SK-N-SH (cell line): ENCODE measurements at regions not wholly inside any gene's neighbourhood (a gene's known extent, or its start where the extent isn't known, plus 50 kb on each side); places are given as distances from the start of the nearest gene placed in this dataset.

Source experiments
- CTCF ChIA-PET: fragments of 300-600, 350-600 bp; formaldehyde crosslinking; extraction: SDS; loops from one replicate; lab custom pipeline; 2021; lab: Yijun Ruan, JAX
- POLR2A ChIA-PET: fragments of 350-600 bp; sonication (Branson Sonifier 250); formaldehyde crosslinking; extraction: SDS; loops from one replicate; lab custom pipeline; 2020; ENCODE audit warnings: antibody characterized with exemption, inconsistent platforms; lab: Yijun Ruan, JAX
- DNase-seq: peaks from one replicate; pipeline ENCODE4 v3.0.0; 2012
- H2AFZ ChIP-seq: fragments of 200-600 bp; sonication (generic); 2 replicates; pipeline ENCODE4 v1.8.1; 2016; ENCODE audit warnings: antibody characterized with exemption, mild to moderate bottlenecking, low read depth
- H3F3A ChIP-seq: fragments of 200-600 bp; sonication (generic); replicated peaks from 2 replicates; pipeline ENCODE3; 2016; ENCODE audit warnings: antibody characterized with exemption, mild to moderate bottlenecking; ENCODE audit not compliant: insufficient read depth
- H3K27ac ChIP-seq, 2 experiments: fragments of 200-500 bp in 1 of 2; fragments of 200-600 bp in 1 of 2; sonication (Bioruptor generic) in 1 of 2; sonication (generic), shearing (Covaris generic) in 1 of 2; 2 replicates each; pipeline versions ENCODE4 v1.5.1 to v1.6.1; 2014 to 2016; ENCODE audit warnings: low read depth in 2 of 2, inconsistent platforms in 1 of 2, low read length in 1 of 2, mild to moderate bottlenecking in 1 of 2, mixed read lengths in 1 of 2
- H3K27me3 ChIP-seq: fragments of 200-600 bp; sonication (generic), shearing (Covaris generic); 2 replicates; pipeline ENCODE4 v1.6.1; 2016; ENCODE audit warnings: mixed run types; ENCODE audit not compliant: insufficient read depth
- H3K36me3 ChIP-seq, 2 experiments: fragments of 200-500 bp in 1 of 2; fragments of 200-600 bp in 1 of 2; sonication (Bioruptor generic) in 1 of 2; sonication (generic) in 1 of 2; replicated peaks in 1 of 2; 2 replicates each; pipeline versions ENCODE3 to v1.5.1; 2014 to 2016; ENCODE audit warnings: low read length in 1 of 2, mild to moderate bottlenecking in 1 of 2; ENCODE audit not compliant: insufficient read depth in 2 of 2, control insufficient read depth in 1 of 2
- H3K4me1 ChIP-seq, 2 experiments: fragments of 200-500 bp in 1 of 2; fragments of 200-600 bp in 1 of 2; sonication (Bioruptor generic) in 1 of 2; sonication (generic), shearing (Covaris generic) in 1 of 2; 2 replicates each; pipeline versions ENCODE4 v1.5.1 to v1.6.1; 2014 to 2016; ENCODE audit warnings: low read depth in 1 of 2, low read length in 1 of 2, mixed run types in 1 of 2; ENCODE audit not compliant: insufficient read depth in 2 of 2, control insufficient read depth in 1 of 2
- H3K4me2 ChIP-seq: fragments of 200-600 bp; sonication (generic), shearing (Covaris generic); 2 replicates; pipeline ENCODE4 v1.6.1; 2017; ENCODE audit warnings: mixed run types
- H3K4me3 ChIP-seq, 2 experiments: fragments of 200-500 bp in 1 of 2; fragments of 200-600 bp in 1 of 2; sonication (Bioruptor generic) in 1 of 2; sonication (generic), shearing (Covaris generic) in 1 of 2; 2 replicates each; pipeline versions ENCODE4 v1.5.1 to v1.8.1; 2014 to 2016; ENCODE audit warnings: low read depth in 2 of 2, inconsistent platforms in 1 of 2, low read length in 1 of 2, mild to moderate bottlenecking in 1 of 2, mixed read lengths in 1 of 2, moderate library complexity in 1 of 2
- H3K79me2 ChIP-seq: fragments of 200-600 bp; sonication (generic); 2 replicates; pipeline ENCODE4 v1.8.1; 2017; ENCODE audit warnings: mild to moderate bottlenecking; ENCODE audit not compliant: insufficient read depth
- H3K9ac ChIP-seq: fragments of 200-600 bp; sonication (generic); 2 replicates; pipeline ENCODE4 v1.6.1; 2017; ENCODE audit warnings: mixed run types
- H3K9me2 ChIP-seq: fragments of 200-600 bp; sonication (generic); 2 replicates; pipeline ENCODE4 v1.6.1; 2017; ENCODE audit warnings: mixed run types
- H3K9me3 ChIP-seq: fragments of 200-600 bp; sonication (generic); 2 replicates; pipeline ENCODE4 v1.6.1; 2017; ENCODE audit warnings: mixed run types, mild to moderate bottlenecking, moderate library complexity
- H4K20me1 ChIP-seq: fragments of 200-600 bp; sonication (generic); 2 replicates; pipeline ENCODE4 v1.6.1; 2017; ENCODE audit warnings: mild to moderate bottlenecking, mixed run types; ENCODE audit not compliant: insufficient read depth
- CHD2 ChIP-seq: fragments of 150-350 bp; IDR thresholded peaks from 2 replicates; pipeline ENCODE4 v1.6.1; 2018; ENCODE audit warnings: low read length; ENCODE audit not compliant: partially characterized antibody
- CTCF ChIP-seq: fragments of 200-600 bp; sonication (generic); IDR thresholded peaks from 2 replicates; pipeline ENCODE4 v1.6.1; 2017; ENCODE audit warnings: antibody characterized with exemption, mild to moderate bottlenecking, moderate library complexity
- ELF1 ChIP-seq: IDR thresholded peaks from 2 replicates; pipeline ENCODE4 v1.4.0; 2012
- EP300 ChIP-seq, 2 experiments: IDR thresholded peaks; 2 replicates each; pipeline versions ENCODE4 v1.4.0 to v1.6.1; 2012; ENCODE audit warnings: borderline replicate concordance in 1 of 2, low read depth in 1 of 2, low read length in 1 of 2
- FOXJ3 ChIP-seq: sonication (generic); formaldehyde crosslinking; IDR thresholded peaks from 2 replicates; pipeline ENCODE4 v1.5.1; 2020; ENCODE audit warnings: mild to moderate bottlenecking, missing genetic modification reagents
- FOXM1 ChIP-seq: IDR thresholded peaks from 2 replicates; pipeline ENCODE4 v1.4.0; 2012; ENCODE audit warnings: low read depth, mild to moderate bottlenecking
- MEF2A ChIP-seq: IDR thresholded peaks from 2 replicates; pipeline ENCODE4 v1.4.0; 2012; ENCODE audit warnings: low read depth, borderline replicate concordance
- NFIC ChIP-seq: IDR thresholded peaks from 2 replicates; pipeline ENCODE4 v1.4.0; 2012; ENCODE audit warnings: borderline replicate concordance
- NRF1 ChIP-seq: IDR thresholded peaks from 2 replicates; pipeline ENCODE4 v1.6.1; 2012; ENCODE audit warnings: low read depth, mild to moderate bottlenecking, low read length
- PBX3 ChIP-seq: IDR thresholded peaks from 2 replicates; pipeline ENCODE4; 2012
- POLR2AphosphoS5 ChIP-seq: IDR thresholded peaks from 2 replicates; pipeline ENCODE4 v1.6.1; 2012; ENCODE audit warnings: low read depth, low read length
- RAD21 ChIP-seq: IDR thresholded peaks from 2 replicates; pipeline ENCODE4 v1.6.1; 2012; ENCODE audit warnings: mild to moderate bottlenecking, low read length
- RCOR1 ChIP-seq: fragments of 150-350 bp; IDR thresholded peaks from 2 replicates; pipeline ENCODE4 v1.6.1; 2017; ENCODE audit warnings: antibody characterized with exemption, low read length
- REST ChIP-seq: IDR thresholded peaks from 2 replicates; pipeline ENCODE4 v1.6.1; 2012; ENCODE audit warnings: mild to moderate bottlenecking, low read depth, low read length, moderate library complexity
- RFX5 ChIP-seq: IDR thresholded peaks from 2 replicates; pipeline ENCODE4 v1.6.1; 2012; ENCODE audit warnings: mild to moderate bottlenecking, improper control_type of control experiment, low read length
- WGBS: methylation state at CpG from one replicate; pipeline ENCODE4 v1.1.6; 2017; ENCODE audit warnings: low lambda C conversion rate; 5-methylcytosine and 5-hydroxymethylcytosine counted together
- TF ChIP-seq, protein P1 (sequence below): fragments of 150-350 bp; IDR thresholded peaks from 2 replicates; pipeline ENCODE4 v1.6.1; 2017; ENCODE audit warnings: antibody characterized with exemption, low read length, low read depth, borderline replicate concordance

GRCh38 chr5:5050801-5051200 lies 89.3 kb upstream of the ADAMTS16 start:
- Histone ChIP-seq H2AFZ (no peak overlapping the region), H3K36me3 (no peaks in the 10 kb centered on the region), H3K9ac (no peak overlapping the region), H3K9me3 (no peaks in the 10 kb centered on the region), H3K4me1 (no peaks in the 10 kb centered on the region), H3K9me2 (no peaks in the 10 kb centered on the region), H3K4me3 (no peak overlapping the region), H3F3A (no peaks in the 10 kb centered on the region), H3K27me3 (peaks cover 5% of the 10 kb centered on the region; the same call in 1 of the 2 replicates), H3K27ac (no peak overlapping the region), H3K79me2 (no peaks in the 10 kb centered on the region), H4K20me1 (no peaks in the 10 kb centered on the region), H3K4me2 (no peak overlapping the region)
- DNase-seq, result no peak
- ChIA-PET POLR2A (no interaction called here), CTCF (interaction anchor here (0.6 to 2.2 kb wide), 2 partner anchors 14 to 94 kb away, joined by 3 to 5 read pairs; no protein-coding TSS in a partner anchor)
- 7% methylated on average over 3 of the region's 3 CpGs for WGBS
- TF ChIP-seq POLR2AphosphoS5, result no peak
- TF ChIP-seq CHD2, result no peak
- no peak for TF ChIP-seq RCOR1
- no peak for TF ChIP-seq NFIC

GRCh38 chr5:5055712-5056111 lies 84.4 kb upstream of the ADAMTS16 start:
- no peak overlapping the region for H3K4me2 ChIP-seq
- POLR2A ChIA-PET, result no interaction called here
- no peak overlapping the region for H2AFZ ChIP-seq
- H3K4me3 ChIP-seq, result no peak overlapping the region
- H3K79me2 ChIP-seq, result no peaks in the 10 kb centered on the region
- no peaks in the 10 kb centered on the region for H3K9me3 ChIP-seq
- H3K27ac ChIP-seq, result no peak overlapping the region
- TF ChIP-seq RFX5, result no peak
- no peak for TF ChIP-seq NFIC
- TF ChIP-seq POLR2AphosphoS5, result no peak
- TF ChIP-seq RAD21, result no peak
- TF ChIP-seq REST, result no peak
- TF ChIP-seq EP300 (IDR thresholded peaks at IDR 0.05; ENCODE audit: borderline replicate concordance in 1 of 2, low read depth in 1 of 2, low read length in 1 of 2), result no peak
- TF ChIP-seq, protein P1, sequence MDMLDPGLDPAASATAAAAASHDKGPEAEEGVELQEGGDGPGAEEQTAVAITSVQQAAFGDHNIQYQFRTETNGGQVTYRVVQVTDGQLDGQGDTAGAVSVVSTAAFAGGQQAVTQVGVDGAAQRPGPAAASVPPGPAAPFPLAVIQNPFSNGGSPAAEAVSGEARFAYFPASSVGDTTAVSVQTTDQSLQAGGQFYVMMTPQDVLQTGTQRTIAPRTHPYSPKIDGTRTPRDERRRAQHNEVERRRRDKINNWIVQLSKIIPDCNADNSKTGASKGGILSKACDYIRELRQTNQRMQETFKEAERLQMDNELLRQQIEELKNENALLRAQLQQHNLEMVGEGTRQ, result no peak
- TF ChIP-seq NRF1, result no peak
- no peak for TF ChIP-seq MEF2A
- no peak for TF ChIP-seq FOXJ3 (CRISPR knock-in tag)
- no peak for TF ChIP-seq ELF1
- no peak for TF ChIP-seq FOXM1
- TF ChIP-seq CTCF, result no peak
- no peak for TF ChIP-seq PBX3
- TF ChIP-seq, all 33 proteins: peak for 0
- Histone ChIP-seq H3K9me2 (no peaks in the 10 kb centered on the region), H3K36me3 (no peaks in the 10 kb centered on the region), H3F3A (no peaks in the 10 kb centered on the region), H4K20me1 (no peaks in the 10 kb centered on the region), H3K27me3 (peaks cover 11% of the 10 kb centered on the region; the same call in 1 of the 2 replicates), H3K9ac (no peak overlapping the region), H3K4me1 (no peaks in the 10 kb centered on the region)
- WGBS, result 59% methylated on average over 1 of the region's 1 CpG
- CTCF ChIA-PET, result no interaction called here
- no peak for DNase-seq
